Lower leg skin (tissue), 3 donors: ENCODE measurements at regions not wholly inside any gene's neighbourhood (a gene's known extent, or its start where the extent isn't known, plus 50 kb on each side); places are given as distances from the start of the nearest gene placed in this dataset.

Source experiments
- CTCF ChIP-seq, 3 donors: fragments of 450-650 bp; IDR thresholded peaks; one replicate each; pipeline ENCODE4 v1.5.1; 2016; ENCODE audit warnings: antibody characterized with exemption in 3 of 3, mild to moderate bottlenecking in 3 of 3, moderate library complexity in 2 of 3
- POLR2A ChIP-seq, 2 donors: fragments of 450-650 bp; IDR thresholded peaks; one replicate each; pipeline ENCODE4 v1.6.1; 2016 to 2017; ENCODE audit warnings: antibody characterized with exemption in 2 of 2, mild to moderate bottlenecking in 1 of 2, moderate library complexity in 1 of 2

- TF ChIP-seq CTCF (IDR thresholded peaks at IDR 0.05) = no peak
- no peak for TF ChIP-seq POLR2A (IDR thresholded peaks at IDR 0.05)
These were observed 77.7 kb downstream of the LINC00237 start for GRCh38 chr20:21028436-21028835.
